H9 (cell line): ENCODE measurements at regions not wholly inside any gene's neighbourhood (a gene's known extent, or its start where the extent isn't known, plus 50 kb on each side); places are given as distances from the start of the nearest gene placed in this dataset.

Experiments
- DNase-seq: peaks from one replicate; pipeline ENCODE4 v3.0.0-alpha.2; 2017
- H2AFZ ChIP-seq: one replicate; pipeline ENCODE4 v1.6.1; 2013; ENCODE audit warnings: mild to moderate bottlenecking, low read length, control low read depth, moderate library complexity
- H2AK5ac ChIP-seq: 2 replicates; pipeline ENCODE4 v1.6.1; 2013; ENCODE audit warnings: low read length, control low read depth, mixed read lengths; ENCODE audit not compliant: insufficient read length
- H2BK120ac ChIP-seq: one replicate; pipeline ENCODE4 v1.6.1; 2013; ENCODE audit warnings: low read depth, mild to moderate bottlenecking, low read length, control low read depth, inconsistent platforms; ENCODE audit not compliant: poor library complexity, severe bottlenecking
- H2BK12ac ChIP-seq: 2 replicates; pipeline ENCODE4 v1.6.1; 2013; ENCODE audit warnings: low read length, control low read depth, mixed read lengths, low read depth; ENCODE audit not compliant: insufficient read length
- H2BK15ac ChIP-seq: 2 replicates; pipeline ENCODE4 v1.6.1; 2013; ENCODE audit warnings: low read depth, low read length, control low read depth
- H2BK20ac ChIP-seq: one replicate; pipeline ENCODE4 v1.6.1; 2013; ENCODE audit warnings: low read depth, mild to moderate bottlenecking, low read length, control low read depth, inconsistent platforms; ENCODE audit not compliant: poor library complexity, severe bottlenecking
- H2BK5ac ChIP-seq: 2 replicates; pipeline ENCODE4 v1.6.1; 2013; ENCODE audit warnings: low read length, control low read depth, mixed read lengths; ENCODE audit not compliant: insufficient read length
- H3K14ac ChIP-seq: 2 replicates; pipeline ENCODE4 v1.6.1; 2013; ENCODE audit warnings: low read length, control low read depth; ENCODE audit not compliant: insufficient read depth
- H3K18ac ChIP-seq: 2 replicates; pipeline ENCODE4 v1.6.1; 2013; ENCODE audit warnings: low read depth, mild to moderate bottlenecking, mixed read lengths, low read length, control low read depth; ENCODE audit not compliant: insufficient read length
- H3K23ac ChIP-seq: 2 replicates; pipeline ENCODE4 v1.6.1; 2013; ENCODE audit warnings: low read length, control low read depth, mixed read lengths, low read depth; ENCODE audit not compliant: insufficient read length
- H3K23me2 ChIP-seq: 2 replicates; pipeline ENCODE4 v1.6.1; 2013; ENCODE audit warnings: low read depth, mild to moderate bottlenecking, mixed read lengths, low read length, control low read depth; ENCODE audit not compliant: insufficient read length, poor library complexity, severe bottlenecking
- H3K27ac ChIP-seq: 2 replicates; pipeline ENCODE4 v1.5.1; 2013; ENCODE audit warnings: low read length, control low read depth, mixed read lengths, low read depth; ENCODE audit not compliant: insufficient read length
- H3K27me3 ChIP-seq: 2 replicates; pipeline ENCODE4 v1.6.1; 2013; ENCODE audit warnings: low read length, control low read depth, inconsistent platforms; ENCODE audit not compliant: insufficient read depth
- H3K4ac ChIP-seq: 2 replicates; pipeline ENCODE4 v1.6.1; 2013; ENCODE audit warnings: low read depth, mild to moderate bottlenecking, control low read depth, inconsistent platforms, low read length, moderate library complexity
- H3K4me1 ChIP-seq: 2 replicates; pipeline ENCODE4 v1.6.1; 2013; ENCODE audit warnings: low read length, control low read depth, inconsistent platforms; ENCODE audit not compliant: insufficient read depth
- H3K4me2 ChIP-seq: 2 replicates; pipeline ENCODE4 v1.6.1; 2013; ENCODE audit warnings: low read length, control low read depth, mixed read lengths; ENCODE audit not compliant: insufficient read length, insufficient read depth
- H3K56ac ChIP-seq: 2 replicates; pipeline ENCODE4 v1.6.1; 2013; ENCODE audit warnings: low read depth, mild to moderate bottlenecking, mixed read lengths, low read length, control low read depth; ENCODE audit not compliant: insufficient read length
- H3K79me1 ChIP-seq: 2 replicates; pipeline ENCODE4 v1.6.1; 2013; ENCODE audit warnings: low read depth, mild to moderate bottlenecking, moderate library complexity, low read length, control low read depth, inconsistent platforms; ENCODE audit not compliant: insufficient read depth, poor library complexity, severe bottlenecking
- H3K79me2 ChIP-seq: 2 replicates; pipeline ENCODE4 v1.6.1; 2013; ENCODE audit warnings: low read length, control low read depth, inconsistent platforms; ENCODE audit not compliant: insufficient read depth
- H3K9ac ChIP-seq: 2 replicates; pipeline ENCODE4 v1.6.1; 2013; ENCODE audit warnings: low read length, control low read depth, mixed read lengths; ENCODE audit not compliant: insufficient read length; ENCODE audit errors: extremely low read depth
- H3K9me3 ChIP-seq: one replicate; pipeline ENCODE4 v1.6.1; 2013; ENCODE audit warnings: low read depth, low read length, inconsistent platforms; ENCODE audit not compliant: control insufficient read depth
- H3T11ph ChIP-seq: one replicate; pipeline ENCODE4 v1.6.1; 2013; ENCODE audit warnings: mild to moderate bottlenecking, low read length, control low read depth, inconsistent platforms
- H4K20me1 ChIP-seq: one replicate; pipeline ENCODE4 v1.6.1; 2013; ENCODE audit not compliant: control insufficient read depth, insufficient read length, insufficient read depth
- H4K5ac ChIP-seq: 2 replicates; pipeline ENCODE4 v1.6.1; 2013; ENCODE audit warnings: low read depth, mild to moderate bottlenecking, mixed read lengths, low read length, control low read depth; ENCODE audit not compliant: insufficient read length
- H4K8ac ChIP-seq: replicated peaks from 2 replicates; pipeline ENCODE4 v1.6.1; 2013; ENCODE audit warnings: low read length, control low read depth, mixed read lengths, low read depth; ENCODE audit not compliant: insufficient read length
- H4K91ac ChIP-seq: 2 replicates; pipeline ENCODE4 v1.6.1; 2013; ENCODE audit warnings: low read depth, mild to moderate bottlenecking, moderate library complexity, mixed read lengths, low read length, control low read depth; ENCODE audit not compliant: insufficient read length
- H3K27ac Mint-ChIP-seq, 3 experiments: 2 replicates in 2 of 3; 3 replicates in 1 of 3; pipeline ENCODE4 v1.8.0; 2020 to 2021; ENCODE audit warnings: mixed read lengths in 3 of 3, mild to moderate bottlenecking in 1 of 3, moderate library complexity in 1 of 3
- H3K27me3 Mint-ChIP-seq: 2 replicates; pipeline ENCODE4 v1.8.0; 2021; ENCODE audit warnings: low read depth, mild to moderate bottlenecking, moderate library complexity, mixed read lengths
- H3K36me3 Mint-ChIP-seq, 3 experiments: 2 replicates in 2 of 3; 3 replicates in 1 of 3; pipeline ENCODE4 v1.8.0; 2020 to 2021; ENCODE audit warnings: low read depth in 3 of 3, mixed read lengths in 3 of 3; ENCODE audit not compliant: insufficient read depth in 1 of 3
- H3K4me1 Mint-ChIP-seq, 2 experiments: 2 replicates each; pipeline ENCODE4 v1.8.0; 2020; ENCODE audit warnings: mixed read lengths in 2 of 2
- H3K4me3 Mint-ChIP-seq, 2 experiments: 2 replicates in 1 of 2; 3 replicates in 1 of 2; pipeline ENCODE4 v1.8.0; 2020 to 2021; ENCODE audit warnings: mild to moderate bottlenecking in 2 of 2, mixed read lengths in 2 of 2, moderate library complexity in 1 of 2
- H3K9me3 Mint-ChIP-seq, 2 experiments: 2 replicates in 1 of 2; 3 replicates in 1 of 2; pipeline ENCODE4 v1.8.0; 2020; ENCODE audit warnings: mild to moderate bottlenecking in 2 of 2, mixed read lengths in 2 of 2, moderate library complexity in 1 of 2
- CTCF ChIP-seq: fragments of 200-600 bp; sonication (generic); conservative IDR thresholded peaks from 3 replicates; pipeline ENCODE4 v1.8.0; 2021; ENCODE audit warnings: antibody characterized with exemption, mild to moderate bottlenecking

GRCh38 chr10:91007655-91008054 lies 86.8 kb upstream of the ANKRD1 start:
- Histone ChIP-seq H3K9ac (no peak overlapping the region), H2AK5ac (no peak overlapping the region), H3T11ph (no peak overlapping the region), H3K14ac (no peak overlapping the region), H3K18ac (no peak overlapping the region), H3K79me2 (no peaks in the 10 kb centered on the region), H4K8ac (no peak overlapping the region), H3K4ac (no peak overlapping the region), H3K4me2 (no peak overlapping the region), H2BK12ac (no peak overlapping the region), H2BK20ac (no peak overlapping the region), H3K9me3 (no peaks in the 10 kb centered on the region), H2BK120ac (no peak overlapping the region), H3K79me1 (no peaks in the 10 kb centered on the region), H2BK5ac (no peak overlapping the region), H3K23me2 (no peaks in the 10 kb centered on the region), H4K91ac (no peak overlapping the region), H2BK15ac (no peak overlapping the region), H3K4me1 (no peaks in the 10 kb centered on the region), H4K5ac (no peak overlapping the region), H4K20me1 (no peaks in the 10 kb centered on the region), H3K23ac (no peak overlapping the region), H2AFZ (no peak overlapping the region), H3K27ac (no peak overlapping the region), H3K27me3 (no peaks in the 10 kb centered on the region), H3K56ac (no peak overlapping the region)
- no peak for TF ChIP-seq CTCF
- Mint-ChIP-seq H3K36me3 (no peaks in the 10 kb centered on the region), H3K4me3 (no peak overlapping the region), H3K4me1 (peaks cover 2 to 4% of the 10 kb centered on the region in 2 experiments; a peak in 3 of 4 replicates), H3K9me3 (no peaks in the 10 kb centered on the region; a peak in 1 of 5 replicates), H3K27ac (no peak overlapping the region), H3K27me3 (peaks cover 22% of the 10 kb centered on the region)
- no peak for DNase-seq
